Pancreas (tissue), 10 donors: ENCODE measurements at regions not wholly inside any gene's neighbourhood (a gene's known extent, or its start where the extent isn't known, plus 50 kb on each side); places are given as distances from the start of the nearest gene placed in this dataset.

Source experiments
- ATAC-seq, 4 donors: fragments of 200-7000 bp; cut with Tn5 transposase; one replicate each; pipeline versions ENCODE4 v1.8.0 to v1.9.1; 2020; ENCODE audit warnings: mild to moderate bottlenecking in 4 of 4, moderate library complexity in 4 of 4
- DNase-seq, 6 donors: peaks; one replicate each; pipeline ENCODE4 v3.0.0-alpha.2; 2020
- FAIRE-seq: peaks from 2 replicates; lab custom pipeline; 2012; peaks lifted over from hg19 to GRCh38; lab: Jason Lieb, UNC
- H3K27ac ChIP-seq, 4 donors: fragments of 200-600 bp; sonication (generic); 1 replicate in 3 of 4; 2 replicates in 1 of 4; pipeline versions ENCODE4 v1.5.0 to v1.8.0; 2020
- H3K27me3 ChIP-seq, 4 donors: fragments of 200-600 bp; one replicate each; pipeline ENCODE4 v1.8.0; 2021
- H3K36me3 ChIP-seq, 3 donors: fragments of 200-600 bp; sonication (generic) in 1 of 3; one replicate each; pipeline versions ENCODE4 v1.5.0 to v1.8.0; 2020 to 2021
- H3K4me1 ChIP-seq, 3 donors: fragments of 200-600 bp; one replicate each; pipeline ENCODE4 v1.8.0; 2021
- H3K4me3 ChIP-seq, 4 donors: fragments of 200-600 bp; sonication (generic) in 2 of 4; one replicate each; pipeline versions ENCODE4 v1.5.0 to v1.8.0; 2020 to 2021
- H3K9me3 ChIP-seq, 4 donors: fragments of 200-600 bp; one replicate each; pipeline ENCODE4 v1.8.0; 2021
- WGBS, 2 donors: extraction: QIAGEN DNeasy Blood & Tissue Kit; methylation state at CpG; one replicate each; pipeline ENCODE4 v1.1.7; 2013; 5-methylcytosine and 5-hydroxymethylcytosine counted together
- intact Hi-C, 3 donors: fragments of 100-400 bp; cut with DNase I; formaldehyde crosslinking; loops; one replicate each; pipeline versions ENCODE4 v1.11.1 to v1.14.2; 2022
- TF ChIP-seq, protein P1 (sequence below), 4 donors: fragments of 200-600 bp; sonication (generic) in 3 of 4; IDR thresholded peaks; one replicate each; pipeline versions ENCODE4 v1.5.0 to v1.8.0; 2021; ENCODE audit warnings: antibody characterized with exemption in 4 of 4
- donor health status: healthy with polysubstance abuse.
- donor health status: DM: no; HTN: no; CAD: no; lungs with moderate emphysema.
- donor health status: DM: no; HTN: no; CAD: no.
- donor health status: control.
- donor health status: control.
- donor health status: Bipolar disorder and iron deficiency.
- donor health status: DM: yes; HTN: yes; CAD: no.
- donor health status: DM: no; HTN: no; CAD: no.
- donor health status: DM: no; HTN: no; CAD: no.
- donor health status: DM: yes; HTN: yes; CAD: no.

DNA sequence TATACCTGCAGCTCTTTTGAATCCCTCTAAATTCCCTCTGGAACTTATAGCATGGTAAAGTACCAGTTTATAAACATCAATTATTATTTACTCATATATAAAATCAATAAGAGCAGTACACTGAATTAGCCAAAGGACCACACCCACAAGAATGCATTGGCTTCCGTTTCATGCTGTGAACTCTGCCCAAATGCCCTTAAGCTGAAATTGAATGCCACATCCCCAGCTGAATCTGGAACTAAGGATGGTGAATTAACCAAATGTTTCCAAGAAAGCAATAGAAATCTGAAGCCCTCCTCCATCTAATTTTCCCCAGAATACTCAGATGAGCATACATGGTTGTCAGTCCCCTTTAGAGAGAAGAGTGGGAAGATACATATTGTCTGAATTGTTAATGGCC lies 436.4 kb upstream of the FTMT start:
- no peak for FAIRE-seq
- Histone ChIP-seq H3K27ac (no peak overlapping the region), H3K4me3 (no peak overlapping the region), H3K27me3 (no peaks in the 10 kb centered on the region), H3K9me3 (no peaks in the 10 kb centered on the region), H3K4me1 (no peaks in the 10 kb centered on the region), H3K36me3 (no peaks in the 10 kb centered on the region)
- DNase-seq = no peak
- TF ChIP-seq, protein P1, sequence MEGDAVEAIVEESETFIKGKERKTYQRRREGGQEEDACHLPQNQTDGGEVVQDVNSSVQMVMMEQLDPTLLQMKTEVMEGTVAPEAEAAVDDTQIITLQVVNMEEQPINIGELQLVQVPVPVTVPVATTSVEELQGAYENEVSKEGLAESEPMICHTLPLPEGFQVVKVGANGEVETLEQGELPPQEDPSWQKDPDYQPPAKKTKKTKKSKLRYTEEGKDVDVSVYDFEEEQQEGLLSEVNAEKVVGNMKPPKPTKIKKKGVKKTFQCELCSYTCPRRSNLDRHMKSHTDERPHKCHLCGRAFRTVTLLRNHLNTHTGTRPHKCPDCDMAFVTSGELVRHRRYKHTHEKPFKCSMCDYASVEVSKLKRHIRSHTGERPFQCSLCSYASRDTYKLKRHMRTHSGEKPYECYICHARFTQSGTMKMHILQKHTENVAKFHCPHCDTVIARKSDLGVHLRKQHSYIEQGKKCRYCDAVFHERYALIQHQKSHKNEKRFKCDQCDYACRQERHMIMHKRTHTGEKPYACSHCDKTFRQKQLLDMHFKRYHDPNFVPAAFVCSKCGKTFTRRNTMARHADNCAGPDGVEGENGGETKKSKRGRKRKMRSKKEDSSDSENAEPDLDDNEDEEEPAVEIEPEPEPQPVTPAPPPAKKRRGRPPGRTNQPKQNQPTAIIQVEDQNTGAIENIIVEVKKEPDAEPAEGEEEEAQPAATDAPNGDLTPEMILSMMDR (IDR thresholded peaks at IDR 0.05) = no peak
- 43 to 50% methylated on average over 1 of the region's 1 CpG for whole genome bisulfite sequencing, 2 donors
- no peak for ATAC-seq
- intact Hi-C loops = no loop called here

DNA sequence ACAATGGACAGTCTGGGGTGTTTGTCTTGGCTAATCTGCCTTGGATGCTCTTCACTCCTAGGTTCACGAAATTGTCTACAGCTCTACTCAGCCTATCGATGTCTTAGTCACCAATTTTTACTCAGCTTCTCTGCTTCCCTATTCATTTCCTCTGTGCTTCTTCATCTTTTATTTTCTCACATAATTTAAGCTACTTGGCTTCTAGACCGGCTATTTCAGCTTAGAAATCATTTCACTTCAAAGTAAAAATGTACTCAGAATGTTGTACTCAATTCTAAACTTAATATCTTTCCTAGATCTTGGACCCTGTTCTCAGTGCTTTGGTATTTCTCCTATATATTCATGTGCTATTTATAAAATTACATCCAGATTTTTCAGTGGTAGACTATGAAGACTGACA lies 430.0 kb upstream of the FTMT start:
- no peak overlapping the region for H3K27ac ChIP-seq
- FAIRE-seq (no peak), ATAC-seq (no peak), DNase-seq (no peak)
- H3K36me3 ChIP-seq = no peaks in the 10 kb centered on the region
- H3K27me3 ChIP-seq = no peaks in the 10 kb centered on the region
- H3K4me1 ChIP-seq = no peaks in the 10 kb centered on the region
- TF ChIP-seq, protein P1 (IDR thresholded peaks at IDR 0.05) = no peak
- H3K9me3 ChIP-seq = no peaks in the 10 kb centered on the region
- intact Hi-C loops = no loop called here
- 48 to 60% methylated on average over 3 of the region's 3 CpGs for WGBS, 2 donors
- H3K4me3 ChIP-seq = no peak overlapping the region

DNA sequence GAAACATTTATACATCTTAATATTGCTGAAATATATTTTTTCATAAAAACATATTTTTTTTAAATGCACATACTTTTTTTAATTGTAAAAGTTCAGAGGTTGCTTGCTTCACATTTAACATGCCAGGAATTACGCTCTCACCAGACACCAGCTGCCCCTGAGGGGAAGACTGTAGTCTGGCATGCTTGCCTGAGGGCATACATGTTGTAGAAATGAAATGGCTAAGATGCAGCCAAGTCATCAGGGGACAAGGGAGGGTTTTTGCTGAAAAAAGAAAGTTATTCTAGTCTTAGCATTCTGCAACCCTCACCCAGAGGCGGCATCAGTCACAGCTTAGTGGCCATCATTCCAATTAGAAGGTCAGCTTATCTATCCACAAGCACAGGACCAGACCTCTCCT lies 426.7 kb upstream of the FTMT start:
- Histone ChIP-seq H3K36me3 (no peaks in the 10 kb centered on the region), H3K27me3 (no peaks in the 10 kb centered on the region), H3K4me1 (no peaks in the 10 kb centered on the region), H3K9me3 (no peaks in the 10 kb centered on the region), H3K4me3 (no peak overlapping the region), H3K27ac (no peak overlapping the region)
- WGBS, 2 donors = 62 to 75% methylated on average over 2 of the region's 2 CpGs
- no peak for DNase-seq
- no peak for FAIRE-seq
- intact Hi-C loops = no loop called here
- TF ChIP-seq, protein P1 (IDR thresholded peaks at IDR 0.05) = no peak
- no peak for ATAC-seq

DNA sequence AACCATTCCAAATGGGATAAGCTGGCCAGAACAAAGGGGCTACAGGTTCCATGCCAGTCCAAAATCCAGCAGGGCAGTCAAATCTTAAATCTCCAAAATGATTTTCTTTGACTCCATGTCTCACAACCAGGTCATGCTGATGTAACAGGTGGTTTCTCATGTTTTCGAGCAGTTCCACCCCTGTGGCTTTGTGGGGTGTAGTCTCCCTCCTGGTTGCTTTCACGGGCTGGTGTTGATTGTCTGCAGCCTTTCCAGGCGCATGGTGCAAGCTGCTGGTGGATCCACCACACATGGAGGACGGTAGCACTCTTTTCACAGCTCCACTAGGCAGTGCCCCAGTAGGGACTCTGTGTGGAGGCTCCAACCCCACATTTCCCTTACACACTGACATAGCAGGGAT lies 425.5 kb upstream of the FTMT start:
- Histone ChIP-seq H3K27me3 (no peaks in the 10 kb centered on the region), H3K27ac (no peak overlapping the region), H3K4me1 (no peaks in the 10 kb centered on the region), H3K9me3 (no peaks in the 10 kb centered on the region), H3K36me3 (no peaks in the 10 kb centered on the region), H3K4me3 (no peak overlapping the region)
- TF ChIP-seq, protein P1 (IDR thresholded peaks at IDR 0.05) = no peak
- no peak for ATAC-seq
- intact Hi-C loops = no loop called here
- 54 to 67% methylated on average over 4 of the region's 4 CpGs for WGBS, 2 donors
- no peak for DNase-seq
- FAIRE-seq = no peak

DNA sequence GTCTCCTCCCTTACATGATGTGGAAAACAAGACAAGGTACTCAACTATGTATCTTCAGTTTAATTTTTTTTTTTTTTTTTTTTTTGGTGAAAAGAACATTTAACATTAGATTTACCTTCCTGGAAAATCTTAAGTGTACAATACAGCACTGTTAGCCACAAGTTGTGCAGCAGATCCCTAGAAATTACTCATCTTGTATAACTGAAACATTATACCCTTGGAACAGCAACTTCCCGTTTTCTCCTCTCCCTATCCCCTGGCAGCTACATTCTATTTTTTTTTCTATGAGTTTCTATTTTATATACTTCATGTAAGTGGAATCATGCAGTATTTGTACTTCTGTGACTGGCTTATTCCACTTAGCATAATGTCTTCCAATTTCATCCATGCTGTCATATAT lies 421.9 kb upstream of the FTMT start:
- no peak overlapping the region for H3K27ac ChIP-seq
- DNase-seq (no peak), ATAC-seq (no peak), FAIRE-seq (no peak)
- WGBS, 2 donors = 40 to 50% methylated on average over 1 of the region's 1 CpG
- H3K4me3 ChIP-seq = no peak overlapping the region
- H3K4me1 ChIP-seq = no peaks in the 10 kb centered on the region
- no peaks in the 10 kb centered on the region for H3K9me3 ChIP-seq
- no peaks in the 10 kb centered on the region for H3K36me3 ChIP-seq
- TF ChIP-seq, protein P1 (IDR thresholded peaks at IDR 0.05) = no peak
- intact Hi-C loops = no loop called here
- no peaks in the 10 kb centered on the region for H3K27me3 ChIP-seq
